Right forelimb (tissue), 1 donor: ENCODE measurements at regions not wholly inside any gene's neighbourhood (a gene's known extent, or its start where the extent isn't known, plus 50 kb on each side); places are given as distances from the start of the nearest gene placed in this dataset.
"Not testable (repeated sequence)": the region's sequence is repeated elsewhere in the genome, so short reads cannot be mapped to it uniquely, and the experiment has no call there.

Source experiments
- DNase-seq: peaks from one replicate; pipeline ENCODE4 v3.0.0-alpha.2; 2018

- DNase-seq: no peak
These were observed 152.2 kb downstream of the SOX4 start for GRCh38 chr6:21745543-21746337.

DNA sequence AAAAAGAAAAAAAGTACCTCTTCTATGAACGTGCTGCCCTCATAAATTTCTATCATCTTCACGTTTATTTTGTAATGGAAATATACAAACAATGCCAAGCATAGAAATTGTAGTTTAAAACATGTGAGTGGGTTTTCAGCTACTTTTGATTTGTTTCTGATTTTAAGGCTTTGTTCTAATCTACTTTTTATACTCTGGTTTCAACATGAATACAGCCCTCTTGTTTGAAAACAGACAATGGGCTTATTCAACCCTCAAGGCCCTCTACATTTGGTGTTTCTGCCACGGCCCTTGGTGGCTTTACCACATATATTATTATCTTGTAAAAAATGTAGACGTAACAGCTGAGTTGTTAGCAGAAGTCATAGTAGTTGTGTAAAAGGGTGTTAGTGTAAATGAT lies 153.9 kb downstream of the SOX4 start:
- DNase-seq: no peak

- DNase-seq: no peak
These were observed 154.9 kb downstream of the SOX4 start for GRCh38 chr6:21748343-21749056.

GRCh38 chr6:21749754-21750153 lies 156.2 kb downstream of the SOX4 start:
- DNase-seq: no peak

- no peak for DNase-seq
These were observed 157.0 kb downstream of the SOX4 start for GRCh38 chr6:21750575-21750974.

- DNase-seq: no peak
These were observed 158.1 kb downstream of the SOX4 start for GRCh38 chr6:21751608-21752007.

- no peak for DNase-seq
These were observed 158.7 kb downstream of the SOX4 start for GRCh38 chr6:21752054-21752811.

DNA sequence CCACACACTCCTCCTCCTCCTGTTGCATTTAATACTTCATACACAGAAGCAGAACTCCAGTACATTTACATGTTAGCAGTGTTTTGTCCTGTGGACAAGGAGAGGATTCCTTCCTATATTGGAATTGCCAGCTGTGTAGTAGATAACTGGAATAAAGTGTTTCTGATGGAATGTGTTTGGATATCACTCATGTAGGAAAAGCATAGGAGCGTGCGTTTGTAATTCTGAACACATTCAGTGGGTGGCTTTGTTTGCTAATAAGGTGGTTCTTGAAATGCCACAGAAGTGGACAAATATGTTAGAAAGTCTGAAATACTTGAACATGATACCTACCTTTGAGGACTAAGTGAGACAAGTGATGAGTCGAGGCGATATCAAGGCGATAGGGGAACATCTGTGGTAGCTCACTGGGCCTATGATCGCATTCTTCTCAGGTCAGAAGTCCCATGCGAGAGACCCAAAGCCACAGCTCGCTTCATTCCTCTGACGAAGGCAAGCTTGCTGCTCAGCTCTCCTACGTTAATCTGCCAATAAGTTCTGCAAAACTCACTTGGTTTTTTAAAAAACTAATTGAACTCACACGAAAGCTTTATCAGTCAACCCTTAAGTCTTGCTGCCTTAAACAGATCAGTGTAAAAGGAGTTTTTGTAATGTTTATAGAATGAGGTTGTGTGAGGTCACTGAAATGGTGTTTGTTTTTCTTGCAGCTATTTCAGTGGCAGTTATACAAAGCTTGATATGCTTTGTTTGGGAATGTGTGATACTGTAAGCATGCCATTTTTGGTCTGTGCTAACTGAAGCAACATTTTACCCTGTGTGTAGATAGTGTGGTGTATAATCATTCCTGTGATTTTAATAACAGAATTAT lies 159.9 kb downstream of the SOX4 start:
- DNase-seq: no peak

GRCh38 chr6:21754891-21755290 lies 161.3 kb downstream of the SOX4 start:
- no peak for DNase-seq

GRCh38 chr6:21756487-21756886 lies 162.9 kb downstream of the SOX4 start:
- DNase-seq: no peak

DNA sequence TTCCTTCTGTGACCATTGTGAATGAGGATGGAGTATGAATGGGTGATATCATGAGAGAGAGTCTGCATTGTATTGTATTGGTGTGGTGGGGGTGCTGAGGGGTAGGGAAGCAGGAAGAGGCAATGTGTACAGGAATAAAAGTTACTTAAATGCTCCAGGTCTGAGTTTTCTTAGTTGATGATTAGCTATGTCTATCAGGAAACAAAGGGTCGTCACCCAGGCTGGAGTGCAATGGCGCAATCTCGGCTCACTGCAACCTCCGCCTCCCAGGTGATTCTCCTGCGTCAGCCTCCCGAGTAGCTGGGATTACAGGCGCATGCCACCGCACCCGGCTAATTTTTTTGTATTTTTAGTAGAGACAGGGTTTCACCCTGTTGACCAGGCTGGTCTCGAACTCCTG lies 163.8 kb downstream of the SOX4 start:
- not testable (repeated sequence) for DNase-seq

GRCh38 chr6:21759721-21760120 lies 166.2 kb downstream of the SOX4 start:
- DNase-seq: no peak

DNA sequence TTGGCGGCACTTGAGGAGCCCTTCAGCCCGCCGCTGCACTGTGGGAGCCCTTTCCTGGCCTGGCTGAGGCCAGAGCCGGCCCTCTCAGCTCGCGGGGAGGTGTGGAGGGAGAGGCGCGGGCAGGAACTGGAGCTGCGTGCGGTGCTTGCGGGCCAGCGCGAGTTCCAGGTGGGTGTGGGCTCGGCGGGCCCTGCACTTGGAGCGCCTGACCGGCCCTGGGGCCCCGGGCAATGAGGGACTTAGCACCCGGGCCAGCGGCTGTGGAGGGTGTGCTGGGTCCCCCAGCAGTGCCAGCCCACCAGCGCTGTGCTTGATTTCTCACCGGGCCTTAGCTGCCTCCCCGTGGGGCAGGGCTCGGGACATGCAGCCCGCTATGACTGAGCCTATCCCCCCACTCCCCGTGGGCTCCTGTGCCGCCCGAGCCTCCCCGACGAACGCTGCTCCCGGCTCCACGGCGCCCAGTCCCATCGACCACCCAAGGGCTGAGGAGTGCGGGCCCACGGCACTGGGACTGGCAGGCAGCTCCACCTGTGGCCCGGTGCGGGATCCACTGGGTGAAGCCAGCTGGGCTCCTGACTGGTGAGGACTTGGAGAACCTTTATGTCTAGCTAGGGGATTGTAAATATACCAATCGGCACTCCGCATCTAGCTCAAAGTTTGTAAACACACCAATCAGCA lies 167.6 kb downstream of the SOX4 start:
- DNase-seq: not testable (repeated sequence)

GRCh38 chr6:21764989-21765388 lies 171.4 kb downstream of the SOX4 start:
- DNase-seq: no peak

DNA sequence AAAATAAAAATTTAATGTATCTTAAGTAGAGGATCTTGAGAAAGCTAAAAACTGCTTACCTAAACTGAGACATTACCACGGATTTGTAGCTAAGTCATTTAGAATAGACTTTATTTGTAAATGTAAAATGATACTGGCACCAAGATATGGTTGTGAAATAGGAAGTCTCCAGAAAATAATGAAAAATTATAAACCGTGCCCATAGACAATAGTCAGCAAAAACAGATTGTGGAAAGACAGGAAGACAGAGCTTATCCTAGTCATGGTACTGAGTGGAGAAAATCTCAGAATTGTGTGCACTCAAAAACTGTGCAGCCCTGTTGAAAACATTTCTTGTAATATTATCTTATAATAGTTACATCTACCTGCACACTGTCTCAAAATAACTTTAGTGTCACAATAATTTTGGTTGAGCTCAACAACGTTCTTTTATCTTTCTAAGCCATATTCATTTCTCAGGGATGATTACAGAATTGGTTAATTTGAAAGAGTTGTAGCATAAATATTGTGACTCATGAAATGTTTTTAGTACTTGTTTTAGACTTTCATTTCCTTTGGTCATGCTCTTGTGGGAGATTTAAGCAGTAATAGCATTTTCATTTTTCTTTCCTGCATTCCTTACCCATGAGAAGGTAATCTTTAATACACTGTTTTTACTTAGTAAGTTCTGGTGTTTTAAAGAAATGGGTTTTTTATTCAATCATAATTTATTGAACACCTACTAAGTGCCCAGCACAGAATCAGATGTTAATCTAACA lies 174.5 kb downstream of the SOX4 start:
- no peak for DNase-seq

GRCh38 chr6:21769405-21769861 lies 175.9 kb downstream of the SOX4 start:
- peak; percentile 54 for DNase-seq

DNA sequence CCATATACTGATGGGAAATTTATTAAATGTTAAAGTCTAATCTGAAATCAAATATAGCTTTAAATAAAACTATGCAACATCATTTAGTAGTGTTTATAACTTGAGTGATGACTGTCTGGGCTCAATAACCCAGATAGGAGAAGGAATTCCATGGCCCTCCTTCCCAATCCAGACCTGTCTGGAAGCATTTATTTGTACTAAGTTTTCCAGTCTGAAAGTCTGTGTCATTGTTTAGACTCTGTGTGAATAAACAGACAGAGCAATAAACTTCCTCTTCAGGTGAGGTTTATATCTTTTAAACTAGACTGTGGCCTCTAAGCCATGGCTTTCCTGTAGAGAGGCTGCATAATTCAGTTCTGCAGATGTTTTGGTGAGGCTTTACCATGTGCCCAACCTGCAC lies 176.4 kb downstream of the SOX4 start:
- DNase-seq: no peak

GRCh38 chr6:21771626-21772320 lies 178.2 kb downstream of the SOX4 start:
- no peak for DNase-seq

DNA sequence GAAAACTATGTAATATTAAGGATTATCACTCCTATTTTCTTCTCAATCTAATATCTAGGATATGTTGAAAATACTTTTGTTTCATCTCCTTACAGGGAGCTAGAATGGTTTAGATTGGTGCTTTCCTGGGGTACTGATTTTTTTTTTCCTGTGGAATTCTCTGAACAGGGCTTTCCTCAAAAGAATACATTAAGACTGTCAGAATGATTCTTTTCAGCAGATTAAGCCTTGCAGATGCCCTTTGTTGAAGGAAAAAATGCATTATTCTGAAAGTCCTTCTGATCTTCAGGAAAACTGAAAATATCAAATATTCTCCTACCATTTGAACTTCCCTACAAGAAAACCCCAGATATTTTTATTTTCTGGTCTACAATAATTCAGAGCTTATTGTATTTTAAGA lies 178.9 kb downstream of the SOX4 start:
- DNase-seq: no peak

GRCh38 chr6:21772884-21773575 lies 179.5 kb downstream of the SOX4 start:
- no peak for DNase-seq
